GM18870 (cell line): ENCODE measurements at regions not wholly inside any gene's neighbourhood (a gene's known extent, or its start where the extent isn't known, plus 50 kb on each side); places are given as distances from the start of the nearest gene placed in this dataset.
"Not testable (repeated sequence)": the region's sequence is repeated elsewhere in the genome, so short reads cannot be mapped to it uniquely, and the experiment has no call there.

Experiments
- ATAC-seq: cut with Tn5 transposase; IDR thresholded peaks from one replicate; pipeline ENCODE4 v1.9.1; 2021; ENCODE audit warnings: moderate library complexity; ENCODE audit not compliant: unreplicated experiment

DNA sequence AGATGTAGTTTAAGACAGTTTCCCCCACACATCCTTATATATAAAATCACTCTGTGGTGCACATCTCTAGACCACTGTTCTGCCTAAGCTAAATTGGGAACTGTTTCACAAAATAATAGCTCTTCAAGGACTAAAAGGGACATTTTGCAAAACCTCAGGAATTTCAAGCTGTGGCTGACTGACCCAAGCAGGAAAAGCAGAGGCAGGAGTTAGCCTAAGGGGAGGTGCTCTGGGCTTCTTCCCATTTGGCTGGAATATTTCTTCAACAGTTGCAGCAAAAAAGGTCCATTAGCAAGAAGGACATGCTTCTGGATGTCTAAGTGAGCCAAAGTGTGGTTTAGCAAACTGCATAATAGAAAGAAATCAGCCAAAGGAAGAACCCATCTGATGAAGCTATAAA, 551.2 kb upstream of the ANKRD30A start:
- no peak for ATAC-seq

DNA sequence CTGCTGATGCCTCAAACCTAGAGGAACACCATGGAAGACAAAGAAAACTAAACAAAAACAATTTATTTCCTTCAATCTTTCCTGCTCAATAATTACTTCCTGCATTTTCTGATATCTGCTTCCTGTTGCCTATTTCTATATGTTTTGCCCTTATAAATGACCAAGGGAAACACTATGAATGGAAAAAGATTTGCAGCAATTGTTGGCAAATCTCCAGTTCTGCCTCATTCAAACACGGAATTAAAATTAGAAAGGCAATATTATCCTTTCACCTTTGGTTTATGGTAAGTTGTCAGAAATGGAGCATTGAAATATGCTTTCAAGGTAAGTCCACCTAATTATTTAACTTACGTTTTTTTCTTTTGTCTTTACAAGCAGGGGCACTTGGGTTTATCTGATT, 552.2 kb upstream of the ANKRD30A start:
- no peak for ATAC-seq

DNA sequence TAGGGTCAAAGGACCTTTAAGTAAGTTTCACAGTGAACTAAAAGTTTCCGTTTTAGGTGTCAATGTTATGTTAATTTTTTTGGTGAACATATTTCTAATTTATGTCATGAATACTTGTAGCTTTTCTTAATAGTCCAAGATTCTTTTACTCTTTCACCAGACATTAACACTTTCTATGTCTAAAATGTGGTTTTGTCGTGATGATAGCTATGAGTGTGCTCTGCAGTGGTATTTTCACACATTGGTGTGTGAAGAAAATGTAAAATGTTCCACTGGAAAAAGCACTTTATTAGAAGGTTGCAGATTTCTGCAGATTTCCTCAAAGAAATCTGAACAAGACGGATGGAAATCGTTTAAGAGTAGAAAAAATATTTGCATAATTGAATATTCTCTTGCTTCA, 561.0 kb upstream of the ANKRD30A start:
- ATAC-seq, result no peak

DNA sequence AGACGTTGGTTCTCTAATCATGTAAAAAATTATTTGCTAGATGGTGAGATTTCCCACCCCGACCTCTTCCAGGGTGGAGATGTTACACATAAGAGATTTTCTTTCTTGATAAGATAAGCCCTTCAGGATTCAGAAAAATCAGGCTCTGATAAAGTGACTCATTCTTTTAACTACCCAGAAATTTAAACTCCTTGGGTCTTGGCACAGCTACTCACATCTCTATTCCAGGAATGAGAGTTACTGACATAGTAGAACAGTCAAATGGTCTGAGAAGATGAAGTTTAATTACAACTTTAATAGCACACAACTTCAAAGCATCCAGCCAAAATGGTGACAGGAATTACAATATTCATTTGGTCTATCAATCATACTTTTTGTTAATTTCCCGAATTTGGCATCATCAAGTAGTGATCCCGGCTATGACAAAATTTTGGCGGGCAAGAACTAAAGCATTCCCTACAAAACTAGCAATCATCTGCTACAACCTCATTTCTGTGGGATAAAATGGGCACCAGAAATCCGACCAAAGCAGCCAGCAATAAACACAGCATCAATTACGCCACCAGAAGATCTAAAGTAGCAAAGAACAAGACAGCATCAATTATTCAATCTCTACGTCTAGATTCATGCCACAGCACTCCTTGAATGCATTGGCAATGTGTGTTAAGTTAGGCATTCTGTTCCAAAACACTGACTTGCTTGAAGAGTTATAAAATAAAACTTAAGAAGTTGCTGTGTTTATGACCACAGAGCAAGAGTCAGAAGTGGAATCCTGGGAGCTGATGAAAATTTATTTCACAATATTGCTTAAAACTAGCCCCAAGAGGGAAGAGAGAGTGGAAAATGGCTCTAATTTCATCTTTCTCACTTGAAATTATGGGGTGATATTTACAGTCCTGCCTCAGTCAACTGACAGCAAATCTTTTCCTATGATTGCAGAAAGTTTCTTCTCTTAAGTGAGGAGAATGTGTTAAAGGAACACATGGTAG, 565.7 kb upstream of the ANKRD30A start:
- ATAC-seq, result no peak

DNA sequence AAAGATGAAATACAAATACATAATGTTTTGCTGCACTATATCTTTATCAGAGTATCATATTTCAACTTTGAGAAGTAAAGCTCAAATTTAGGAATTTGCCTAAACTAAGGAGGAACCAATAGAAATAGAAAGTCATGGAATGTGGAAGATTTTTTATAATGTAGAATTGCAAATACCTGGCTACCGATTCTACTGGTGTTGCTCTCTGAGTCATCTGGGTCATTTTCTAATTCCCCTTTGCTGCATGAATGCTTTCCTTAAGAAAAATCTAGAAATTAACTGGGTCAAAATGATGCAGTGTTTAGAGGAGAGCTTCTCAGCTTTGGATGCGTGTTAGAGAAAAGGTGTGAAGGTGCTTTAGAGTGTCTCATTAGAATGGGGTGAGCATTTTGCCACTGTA, 568.9 kb upstream of the ANKRD30A start:
- no peak for ATAC-seq

DNA sequence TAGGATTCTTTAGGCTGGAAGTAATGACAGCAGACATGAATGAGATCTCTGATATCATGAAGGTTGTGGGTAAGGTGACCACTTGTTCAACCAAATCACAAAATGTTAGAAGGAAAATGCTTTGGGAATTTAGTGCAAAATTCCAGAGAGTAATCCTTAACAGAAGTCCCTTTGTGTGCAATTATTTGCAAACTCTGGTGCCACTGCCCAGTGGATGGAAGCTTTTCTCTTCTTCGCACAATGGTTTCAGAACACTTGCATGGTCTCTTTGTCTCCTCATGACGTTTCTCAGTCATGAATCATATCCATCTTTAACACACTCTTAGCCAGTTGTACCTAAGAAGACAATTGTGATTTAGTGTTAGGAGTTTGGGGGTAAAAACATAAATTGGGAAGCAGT, 570.4 kb upstream of the ANKRD30A start:
- ATAC-seq, result no peak

DNA sequence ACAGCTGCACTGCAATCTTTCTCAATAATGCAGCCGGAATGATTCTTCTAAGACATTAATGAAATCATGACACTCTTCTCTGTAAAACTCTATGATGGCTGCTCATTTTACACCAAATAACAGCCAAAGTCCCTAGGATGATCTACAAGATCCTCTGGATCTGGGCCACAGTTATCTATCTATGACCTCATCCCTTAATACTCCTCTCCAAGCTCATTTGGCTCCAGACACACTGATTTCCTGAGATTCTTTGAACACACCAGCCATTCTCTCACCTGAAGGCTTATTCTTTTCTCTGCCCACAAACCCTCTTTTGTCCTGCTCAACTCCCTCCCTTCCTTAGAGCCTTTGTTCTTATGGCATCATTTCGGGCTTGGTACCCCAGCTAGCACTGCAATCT, 577.4 kb upstream of the ANKRD30A start:
- ATAC-seq, result no peak

DNA sequence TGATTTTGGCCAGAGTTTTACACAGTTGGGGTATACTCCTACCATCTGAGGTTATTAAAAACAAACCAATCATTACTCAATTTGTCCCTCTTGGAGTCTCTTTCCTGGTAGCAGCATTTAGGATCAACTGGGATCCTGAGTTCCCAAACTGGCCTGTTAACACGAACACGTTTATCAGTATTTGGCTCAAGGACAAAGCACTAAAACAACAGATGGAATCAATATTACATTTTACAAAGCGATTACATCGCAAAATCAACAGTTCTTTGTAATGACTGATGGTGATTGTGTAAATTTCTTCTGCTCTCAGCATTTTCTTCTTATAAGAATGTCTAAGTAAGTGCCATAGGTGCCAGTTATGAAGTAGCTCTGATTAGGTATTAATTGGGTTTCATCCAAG, 582.9 kb upstream of the ANKRD30A start:
- no peak for ATAC-seq

DNA sequence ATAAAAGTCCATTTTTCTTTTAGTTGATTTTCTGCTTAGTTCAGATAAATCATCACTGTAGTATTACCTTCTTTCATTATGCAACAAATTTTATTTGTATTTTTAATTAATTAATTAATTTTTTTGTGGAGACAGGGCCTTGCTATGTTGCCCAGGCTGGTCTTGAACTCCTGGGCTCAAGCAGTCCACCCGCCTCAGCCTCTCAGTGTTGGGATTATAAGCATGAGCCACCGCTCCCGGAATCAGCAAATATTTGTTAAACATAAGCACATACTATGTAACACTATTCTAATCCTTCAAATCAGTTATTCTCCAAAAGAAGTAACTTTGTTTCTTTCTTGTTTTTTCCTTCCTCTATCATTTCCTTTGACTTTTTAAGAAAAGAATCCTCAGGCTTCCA, 584.8 kb upstream of the ANKRD30A start:
- no peak for ATAC-seq

DNA sequence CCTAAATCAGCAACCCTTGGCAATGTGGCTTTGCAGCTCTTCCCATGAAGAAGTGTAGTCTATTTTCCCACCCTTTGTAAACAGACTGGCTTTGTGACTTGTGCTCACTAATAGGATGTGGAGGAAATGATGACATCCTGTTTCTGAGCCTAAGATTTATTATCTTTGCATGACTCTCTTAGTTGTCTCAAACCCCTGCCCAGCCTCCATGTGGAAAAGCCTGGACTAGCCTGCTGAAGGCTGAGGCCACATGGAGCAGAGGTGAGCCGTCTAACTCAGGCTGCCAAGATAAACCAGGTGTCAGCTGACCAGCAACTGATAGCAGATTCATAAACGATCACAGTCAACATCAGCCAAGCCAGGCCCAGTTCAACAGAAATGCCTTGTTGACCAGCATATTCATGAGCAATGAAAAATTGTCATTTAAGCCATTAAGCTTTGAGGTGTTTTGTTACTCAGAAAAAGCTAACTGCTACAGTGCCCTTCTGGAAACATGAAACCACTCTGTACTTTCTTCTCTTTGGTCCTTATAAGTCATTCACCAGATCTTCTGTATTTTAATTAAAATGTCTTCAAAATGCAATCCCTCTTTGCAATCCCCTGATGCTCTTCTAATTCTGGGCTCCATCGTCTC, 586.3 kb upstream of the ANKRD30A start:
- no peak for ATAC-seq

DNA sequence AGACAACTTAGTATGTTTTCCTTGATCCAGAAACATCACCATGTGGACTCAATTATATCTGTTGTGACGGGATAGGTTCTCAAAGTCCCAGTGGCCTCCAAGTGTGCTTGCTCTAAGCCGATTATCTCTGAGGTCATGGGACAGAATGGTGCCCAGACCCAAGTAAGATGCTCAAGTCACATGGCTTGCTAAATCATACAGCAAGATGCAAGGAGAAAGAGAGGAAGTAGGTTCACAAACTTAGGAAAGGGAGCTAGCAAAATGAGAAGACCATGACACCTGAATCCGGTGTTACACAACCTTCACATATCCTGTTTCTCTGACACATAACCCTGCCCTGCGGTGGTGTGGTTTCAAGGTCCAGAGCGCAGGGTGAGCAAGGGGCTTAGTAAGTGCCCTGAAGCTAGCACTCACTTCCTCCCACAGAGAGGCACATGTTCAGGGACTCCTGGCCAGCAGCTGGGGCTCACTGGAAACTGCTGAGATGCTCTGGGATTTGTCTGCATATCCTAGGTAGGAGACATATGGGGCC, 590.9 kb upstream of the ANKRD30A start:
- peak; percentile 99 for ATAC-seq

DNA sequence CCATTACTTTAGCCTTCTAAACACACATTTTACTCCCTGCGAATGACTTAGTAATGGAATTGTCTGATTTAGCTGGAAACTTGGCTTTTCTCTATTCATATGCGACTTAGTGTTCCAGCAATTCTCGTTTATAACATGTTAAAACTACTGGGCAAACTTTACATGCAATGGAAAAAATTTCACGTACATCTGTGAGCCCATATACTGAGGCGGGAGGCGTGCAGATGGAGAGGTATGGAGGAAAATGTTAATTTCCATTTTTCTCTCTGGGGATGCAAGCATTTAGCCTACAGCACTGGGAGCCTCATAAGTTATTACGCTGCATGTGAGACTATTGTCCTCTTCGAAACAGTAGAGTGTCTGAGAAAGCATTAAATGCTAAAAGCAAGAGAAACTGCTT, 591.5 kb upstream of the ANKRD30A start:
- ATAC-seq, result no peak

DNA sequence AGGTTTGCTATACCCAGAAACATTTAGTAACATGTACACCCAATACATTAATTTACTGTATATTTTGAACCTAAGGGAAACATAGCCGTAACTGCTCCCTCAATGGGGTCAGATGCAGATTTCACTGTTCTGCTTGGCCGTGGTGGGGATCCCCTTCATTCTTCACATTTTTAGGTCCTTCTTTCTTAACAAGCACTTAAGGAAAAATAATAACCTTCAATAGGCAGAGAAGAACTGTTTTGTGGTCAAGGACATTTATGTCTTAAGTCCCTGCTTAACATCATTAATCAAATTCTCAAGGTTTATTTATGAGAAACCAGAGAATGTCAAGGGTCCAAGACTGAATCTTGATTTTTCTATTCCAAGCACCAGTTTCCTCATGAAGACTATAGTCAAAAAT, 592.1 kb upstream of the ANKRD30A start:
- no peak for ATAC-seq

DNA sequence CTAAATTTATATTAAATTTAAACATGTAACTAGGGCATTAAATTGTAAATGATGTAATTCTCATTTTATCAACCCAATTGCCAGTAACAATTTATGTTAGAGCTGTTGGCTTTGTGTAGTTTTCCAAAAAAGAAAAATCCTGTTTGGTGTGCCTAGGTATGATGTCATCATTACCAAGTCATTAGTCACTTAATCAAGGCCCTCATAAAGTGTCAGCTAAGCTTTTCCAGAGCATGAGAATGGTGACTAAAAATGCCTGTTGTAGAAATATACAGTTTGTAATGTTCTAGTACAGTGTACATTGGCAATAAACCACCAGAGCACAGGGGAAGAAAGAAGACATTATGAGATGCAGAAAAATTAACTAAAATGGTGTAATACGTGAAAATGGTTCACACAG, 593.8 kb upstream of the ANKRD30A start:
- ATAC-seq, result no peak

DNA sequence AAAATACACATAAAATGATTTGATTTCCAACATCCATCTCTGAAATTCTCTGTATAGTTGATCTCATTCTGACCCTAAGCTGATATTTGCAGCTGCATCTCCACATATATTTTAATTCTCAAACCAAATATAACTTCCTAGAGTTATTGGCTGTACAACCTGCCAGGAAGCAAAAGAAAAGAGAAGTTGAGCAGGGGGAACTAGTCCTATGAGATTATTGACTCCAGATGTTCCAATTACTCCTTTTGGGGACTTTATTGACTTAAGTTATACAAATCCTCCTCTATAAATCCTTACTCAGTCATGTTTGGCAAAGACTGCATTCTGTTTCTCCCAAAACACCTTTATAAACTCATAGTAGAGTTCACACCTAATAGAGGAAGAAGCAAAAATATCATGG, 599.4 kb upstream of the ANKRD30A start:
- no peak for ATAC-seq

DNA sequence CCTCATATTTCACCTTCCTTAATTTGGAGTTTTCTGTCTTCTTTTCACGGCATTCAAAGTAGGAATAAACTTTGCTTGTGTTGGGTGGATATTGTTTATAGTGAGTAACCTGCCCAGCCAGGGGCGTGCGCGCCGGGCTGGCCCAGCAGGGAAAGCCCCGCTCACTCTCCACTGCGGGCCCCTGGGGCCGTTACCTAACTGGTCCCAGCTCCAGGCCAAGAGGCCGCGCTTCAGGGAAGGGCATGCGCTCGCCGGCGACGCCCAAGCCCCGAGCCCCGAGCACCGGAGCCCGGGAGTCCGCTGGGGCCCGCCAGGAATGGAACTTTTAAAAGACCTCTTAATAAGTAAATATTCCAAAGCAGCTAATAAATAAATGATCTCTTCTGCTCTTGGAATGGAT, 601.3 kb upstream of the ANKRD30A start:
- ATAC-seq, result not testable (repeated sequence)

DNA sequence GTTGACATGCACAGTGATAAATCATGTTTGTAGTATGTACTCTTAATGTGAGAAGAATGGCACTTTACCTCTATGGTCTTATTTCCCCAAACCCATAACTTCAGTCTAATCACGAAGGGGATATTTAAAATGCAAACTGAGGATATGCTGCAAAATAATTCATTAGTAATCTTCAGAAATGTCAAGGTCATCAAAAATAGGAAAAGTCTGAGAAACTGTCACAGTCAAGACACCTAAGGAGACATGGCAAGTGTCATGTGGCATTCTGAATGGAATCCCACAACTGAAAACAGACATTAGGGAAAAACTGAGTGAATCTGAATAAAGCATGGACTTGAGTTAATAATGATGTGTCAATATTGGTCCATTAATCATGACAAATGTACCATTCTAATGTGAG, 605.5 kb upstream of the ANKRD30A start:
- ATAC-seq, result no peak

DNA sequence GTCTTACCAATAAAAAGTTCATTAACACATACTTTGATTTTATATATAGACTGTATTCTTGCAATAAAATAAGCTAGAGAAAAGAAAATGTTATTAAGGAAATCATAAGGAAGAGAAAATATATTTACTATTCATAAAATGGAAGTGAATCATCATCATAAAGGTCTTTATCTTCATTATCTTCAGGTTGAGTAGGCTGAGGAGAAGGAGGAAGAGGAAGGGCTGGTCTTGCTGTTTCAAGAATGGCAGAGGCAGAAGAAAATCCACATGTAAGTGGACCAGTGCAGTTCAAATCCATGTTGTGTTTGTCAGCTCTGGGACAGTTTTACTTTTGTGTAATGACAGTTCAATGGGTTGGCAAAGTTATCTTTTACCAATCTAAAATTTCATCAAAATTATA, 609.1 kb upstream of the ANKRD30A start:
- ATAC-seq, result no peak

DNA sequence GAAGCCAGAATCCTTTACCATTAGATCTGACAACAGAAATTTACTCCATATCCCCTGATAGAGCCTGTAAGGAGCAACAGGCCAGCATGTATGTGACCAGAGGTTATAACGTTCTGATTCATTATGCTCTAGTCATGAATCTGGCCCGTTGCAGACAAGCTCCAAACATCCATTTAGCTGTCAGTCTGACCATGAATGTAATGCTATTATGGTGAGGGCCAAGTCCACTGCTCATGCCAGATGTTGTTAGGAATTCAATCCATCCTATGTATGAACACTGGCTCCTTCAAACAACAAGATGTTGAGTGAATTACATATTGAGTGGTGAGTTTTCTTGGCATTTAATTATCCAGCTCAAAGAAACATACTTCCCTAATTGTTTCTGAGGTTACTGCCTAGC, 610.1 kb upstream of the ANKRD30A start:
- no peak for ATAC-seq

DNA sequence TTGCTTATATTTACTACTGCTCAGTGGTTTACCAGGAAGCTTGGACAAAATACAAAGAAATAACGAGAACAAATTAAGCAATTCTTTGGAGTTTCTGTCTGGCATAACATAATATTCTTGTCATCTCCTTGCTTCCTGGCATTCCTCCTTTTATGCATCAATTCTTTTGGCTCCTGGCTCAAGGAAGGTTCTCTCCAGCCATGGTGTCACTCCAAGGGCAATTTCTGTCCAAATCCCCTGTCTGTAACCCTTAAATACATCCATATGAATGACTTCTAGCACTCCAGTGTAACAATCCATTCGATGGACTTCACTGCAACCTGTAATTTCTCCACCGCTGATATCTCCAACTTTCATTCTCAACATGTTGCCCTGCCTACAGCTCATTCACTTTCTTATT, 617.7 kb upstream of the ANKRD30A start:
- no peak for ATAC-seq

DNA sequence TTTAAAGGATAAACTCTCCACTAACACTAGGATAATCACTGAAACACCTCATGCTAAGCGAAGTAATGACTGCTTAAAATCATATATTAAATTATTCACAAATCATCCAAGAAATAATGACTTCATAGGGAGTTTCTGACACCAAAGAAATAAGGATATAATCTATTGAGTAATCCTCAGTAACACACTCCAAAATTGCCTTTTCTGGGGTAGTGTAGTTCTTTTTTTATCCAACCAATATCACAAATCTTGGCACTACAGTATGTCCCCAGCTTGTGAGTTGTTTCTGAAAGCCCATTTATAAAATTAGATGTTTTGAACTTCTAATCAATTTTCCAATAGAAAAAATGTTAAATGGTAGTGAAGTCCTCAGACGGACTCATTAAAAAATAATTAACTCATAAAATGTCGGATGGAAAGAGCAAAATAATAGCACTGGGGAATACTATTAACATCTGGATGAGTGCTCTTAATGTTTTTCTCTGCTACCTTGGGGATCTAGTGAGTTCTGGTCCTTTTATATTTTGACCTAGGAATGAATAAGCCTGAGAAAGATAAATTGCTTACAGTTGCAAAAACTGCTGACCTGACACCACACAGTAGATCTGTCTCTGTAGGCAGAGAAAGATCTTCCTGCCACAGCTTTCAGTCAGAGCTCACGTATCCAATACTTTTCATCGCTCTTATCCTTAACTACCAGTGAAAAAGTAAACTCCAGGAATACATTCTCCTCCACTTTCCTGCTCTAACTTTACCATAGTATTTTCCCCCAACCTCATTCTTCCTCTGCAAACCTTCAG, 618.5 kb upstream of the ANKRD30A start:
- no peak for ATAC-seq
